GM12878 (cell line): ENCODE measurements at regions not wholly inside any gene's neighbourhood (a gene's known extent, or its start where the extent isn't known, plus 50 kb on each side); places are given as distances from the start of the nearest gene placed in this dataset.

Experiments
- ATAC-seq: fragments of 200-7000 bp; cut with Tn5 transposase; 3 replicates; pipeline ENCODE4 v1.9.1; 2020; ENCODE audit warnings: mild to moderate bottlenecking, moderate library complexity
- BruUV-seq: library from RNA; stranded (reverse); fragments of 400-500 nt; replicated peaks from 2 replicates; lab custom pipeline; 2021; lab: Mats Ljungman, UMichigan
- CTCF ChIA-PET: fragments of 300-600 bp; sonication (Branson Sonifier 250); formaldehyde crosslinking; extraction: SDS; loops from one replicate; lab custom pipeline; 2021; ENCODE audit warnings: inconsistent platforms; lab: Yijun Ruan, JAX
- POLR2A ChIA-PET: fragments of 350-600 bp; formaldehyde crosslinking; extraction: SDS; loops from one replicate; lab custom pipeline; 2021; ENCODE audit warnings: inconsistent platforms; lab: Charles Lee
- RAD21 ChIA-PET: fragments of 300-600 bp; sonication (Branson Sonifier 250); formaldehyde crosslinking; loops from one replicate; lab custom pipeline; 2023; ENCODE audit warnings: antibody characterized with exemption; ENCODE audit not compliant: unreplicated experiment; lab: Charles Lee
- SMC1A ChIA-PET: fragments of 300-600 bp; sonication (Branson Sonifier 250); formaldehyde crosslinking; loops from one replicate; lab custom pipeline; 2023; ENCODE audit not compliant: unreplicated experiment, uncharacterized antibody; lab: Charles Lee
- DNase-seq: peaks from one replicate; pipeline ENCODE4 v3.0.0-alpha.2; 2011; ENCODE audit warnings: low read depth, low spot score
- FAIRE-seq: peaks from 3 replicates; lab custom pipeline; 2011; peaks lifted over from hg19 to GRCh38; lab: Jason Lieb, UNC
- H2AFZ ChIP-seq: 2 replicates; pipeline ENCODE4 v1.6.0; 2011; ENCODE audit warnings: low read depth, low read length, control low read depth; ENCODE audit not compliant: control insufficient read depth
- H3K27ac ChIP-seq: 2 replicates; pipeline ENCODE4 v1.5.1; 2011; ENCODE audit warnings: control low read depth; ENCODE audit not compliant: control insufficient read depth, insufficient read depth
- H3K27me3 ChIP-seq, 2 experiments: replicated peaks in 1 of 2; 2 replicates each; pipeline versions ENCODE4 v1.6.0 to v1.6.1; 2011; ENCODE audit warnings: low read length in 1 of 2; ENCODE audit not compliant: control insufficient read depth in 2 of 2, insufficient read depth in 2 of 2
- H3K36me3 ChIP-seq, 2 experiments: 2 replicates each; pipeline ENCODE4 v1.5.1; 2011; ENCODE audit warnings: low read length in 1 of 2; ENCODE audit not compliant: control insufficient read depth in 2 of 2, insufficient read depth in 2 of 2
- H3K4me1 ChIP-seq: 2 replicates; pipeline ENCODE4 v1.6.1; 2011; ENCODE audit warnings: mild to moderate bottlenecking, low read length, moderate library complexity, mixed read lengths; ENCODE audit not compliant: control insufficient read depth, insufficient read depth
- H3K4me2 ChIP-seq: 2 replicates; pipeline ENCODE4 v1.6.0; 2011; ENCODE audit warnings: control low read depth; ENCODE audit not compliant: control insufficient read depth, insufficient read depth
- H3K4me3 ChIP-seq: fragments of 200-600 bp; sonication (generic); 2 replicates; pipeline ENCODE4 v1.5.1; 2016
- H3K79me2 ChIP-seq: 2 replicates; pipeline ENCODE4 v1.6.0; 2011; ENCODE audit warnings: low read length; ENCODE audit not compliant: control insufficient read depth, insufficient read depth
- H3K9ac ChIP-seq: 2 replicates; pipeline ENCODE4 v1.8.0; 2011; ENCODE audit warnings: low read length, control low read depth, mixed read lengths; ENCODE audit not compliant: control insufficient read depth, insufficient read depth
- H3K9me3 ChIP-seq: replicated peaks from 3 replicates; pipeline ENCODE4 v1.5.1; 2011; ENCODE audit warnings: mild to moderate bottlenecking, low read length; ENCODE audit not compliant: control insufficient read depth, insufficient read depth
- H4K20me1 ChIP-seq: 2 replicates; pipeline ENCODE4 v1.6.0; 2011; ENCODE audit not compliant: control insufficient read depth, insufficient read depth
- BCL11A ChIP-seq: IDR thresholded peaks from 2 replicates; pipeline ENCODE4 v1.6.1; 2011; ENCODE audit warnings: low read depth, low read length
- BCL3 ChIP-seq: IDR thresholded peaks from 2 replicates; pipeline ENCODE4 v1.6.1; 2011; ENCODE audit warnings: borderline replicate concordance, low read depth, mild to moderate bottlenecking, moderate library complexity, low read length; ENCODE audit not compliant: insufficient read depth, poor library complexity, severe bottlenecking
- E4F1 ChIP-seq: fragments of 450-650 bp; IDR thresholded peaks from 2 replicates; pipeline ENCODE4 v1.6.1; 2018; ENCODE audit warnings: borderline replicate concordance, mild to moderate bottlenecking; ENCODE audit not compliant: partially characterized antibody
- EP300 ChIP-seq, 2 experiments: fragments of 150-350 bp in 1 of 2; IDR thresholded peaks; 2 replicates each; pipeline ENCODE4 v1.6.1; 2011 to 2012; ENCODE audit warnings: low read depth in 2 of 2, low read length in 2 of 2, borderline replicate concordance in 1 of 2, improper control_type of control experiment in 1 of 2, inconsistent platforms in 1 of 2; ENCODE audit not compliant: control insufficient read depth in 1 of 2
- EZH2 ChIP-seq: IDR thresholded peaks from 2 replicates; pipeline ENCODE4 v1.6.1; 2012; ENCODE audit warnings: low read depth, mild to moderate bottlenecking, control low read depth, inconsistent platforms, low read length, borderline replicate concordance; ENCODE audit not compliant: control insufficient read depth
- MEF2A ChIP-seq: IDR thresholded peaks from 2 replicates; pipeline ENCODE4 v1.6.1; 2011; ENCODE audit warnings: low read depth, mild to moderate bottlenecking, low read length, moderate library complexity; ENCODE audit not compliant: insufficient read depth
- MEF2B ChIP-seq: fragments of 450-650 bp; IDR thresholded peaks from 2 replicates; pipeline ENCODE4 v1.6.1; 2018; ENCODE audit warnings: mild to moderate bottlenecking, moderate library complexity; ENCODE audit not compliant: partially characterized antibody, poor library complexity, severe bottlenecking
- MTA2 ChIP-seq: fragments of 450-650 bp; IDR thresholded peaks from 2 replicates; pipeline ENCODE4 v1.6.1; 2016; ENCODE audit warnings: low read depth, mild to moderate bottlenecking, moderate library complexity
- MXI1 ChIP-seq: fragments of 150-350 bp; IDR thresholded peaks from 2 replicates; pipeline ENCODE4 v1.6.1; 2011; ENCODE audit warnings: low read depth, mild to moderate bottlenecking, inconsistent platforms, low read length, improper control_type of control experiment
- NFYB ChIP-seq: IDR thresholded peaks from 2 replicates; pipeline ENCODE4 v1.6.1; 2011; ENCODE audit warnings: low read depth, mild to moderate bottlenecking, low read length, improper control_type of control experiment, moderate library complexity; ENCODE audit not compliant: insufficient read depth
- RBBP5 ChIP-seq: fragments of 200-600 bp; sonication (generic); conservative IDR thresholded peaks from 2 replicates; pipeline ENCODE4 v1.6.1; 2016
- RELA ChIP-seq: fragments of 450-650 bp; IDR thresholded peaks from 2 replicates; pipeline ENCODE4 v1.8.0; 2014; ENCODE audit warnings: borderline replicate concordance; ENCODE audit not compliant: partially characterized antibody
- SRF ChIP-seq, 2 experiments: IDR thresholded peaks; 2 replicates each; pipeline ENCODE4 v1.6.1; 2011; ENCODE audit warnings: low read depth in 2 of 2, low read length in 2 of 2, mild to moderate bottlenecking in 1 of 2, moderate library complexity in 1 of 2
- TCF7 ChIP-seq: IDR thresholded peaks from 2 replicates; pipeline ENCODE4 v1.6.1; 2014; ENCODE audit warnings: antibody characterized with exemption, borderline replicate concordance
- USF2 ChIP-seq: IDR thresholded peaks from 2 replicates; pipeline ENCODE4 v1.6.1; 2011; ENCODE audit warnings: low read depth, low read length, improper control_type of control experiment, borderline replicate concordance
- WGBS: methylation state at CpG from one replicate; pipeline ENCODE4 v1.1.6; 2016; ENCODE audit warnings: low lambda C conversion rate; ENCODE audit not compliant: insufficient replicate concordance, insufficient coverage; ENCODE audit errors: missing lambda C conversion rate; 5-methylcytosine and 5-hydroxymethylcytosine counted together
- in situ Hi-C: fragments of 300-500 bp; cut with MboI; formaldehyde crosslinking; loops from 9 replicates; pipeline ENCODE4 v1.14.3; 2018; ENCODE audit warnings: mixed read lengths
- intact Hi-C: fragments of 100-400 bp; cut with micrococcal nuclease; formaldehyde crosslinking; loops from one replicate; pipeline ENCODE4 v1.14.2; 2022; ENCODE audit not compliant: unreplicated experiment
- TF ChIP-seq, protein P1 (sequence below): fragments of 450-650 bp; IDR thresholded peaks from 2 replicates; pipeline ENCODE4 v1.6.1; 2017; ENCODE audit warnings: low read depth, mild to moderate bottlenecking, moderate library complexity
- TF ChIP-seq, protein P2 (sequence below): IDR thresholded peaks from 2 replicates; pipeline ENCODE4 v1.6.1; 2011; ENCODE audit warnings: low read depth, mild to moderate bottlenecking, low read length, moderate library complexity, borderline replicate concordance; ENCODE audit errors: extremely low read depth

DNA sequence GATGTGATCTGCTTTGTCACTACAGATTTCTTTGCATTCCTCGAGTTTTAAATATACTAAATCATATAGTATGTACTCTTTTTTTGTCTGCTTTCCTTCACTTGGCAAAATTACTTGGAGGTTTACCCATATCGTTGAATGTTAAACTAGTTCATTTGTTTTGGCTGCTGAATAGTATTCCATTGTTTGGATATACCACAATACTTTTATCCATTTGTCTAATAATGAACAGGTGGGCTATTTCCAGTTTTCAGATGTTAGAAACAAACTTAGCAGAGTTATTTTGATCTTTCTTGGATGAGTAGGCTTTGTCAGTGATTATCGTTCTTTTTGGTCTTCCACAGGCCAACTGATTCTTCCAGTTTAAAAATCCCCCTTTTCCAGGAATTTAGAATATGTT, 154.0 kb upstream of the TGFBR2 start:
- no peak overlapping the region for H3K4me2 ChIP-seq
- no peaks in the 10 kb centered on the region for H4K20me1 ChIP-seq
- in situ Hi-C loops (no loop called here), intact Hi-C loops (no loop called here)
- 12% methylated on average over 3 of the region's 3 CpGs for WGBS
- H3K4me3 ChIP-seq = no peak overlapping the region
- ChIA-PET SMC1A (no interaction called here), POLR2A (no interaction called here), CTCF (no interaction called here), RAD21 (no interaction called here)
- no peaks in the 10 kb centered on the region for H3K79me2 ChIP-seq
- no peak overlapping the region for H3K27ac ChIP-seq
- DNase-seq (no peak), FAIRE-seq (no peak), ATAC-seq (no peak)
- BruUV-seq = no TSS peak
- no peaks in the 10 kb centered on the region for H3K27me3 ChIP-seq
- H3K9ac ChIP-seq = no peak overlapping the region
- no peaks in the 10 kb centered on the region for H3K36me3 ChIP-seq
- no peak overlapping the region for H2AFZ ChIP-seq
- H3K9me3 ChIP-seq = no peaks in the 10 kb centered on the region
- H3K4me1 ChIP-seq = no peaks in the 10 kb centered on the region
- TF ChIP-seq E4F1 = no peak
- TF ChIP-seq TCF7 = no peak
- TF ChIP-seq RBBP5 = no peak
- TF ChIP-seq USF2 = no peak
- no peak for TF ChIP-seq MXI1
- no peak for TF ChIP-seq RELA
- TF ChIP-seq MEF2B = no peak
- no peak for TF ChIP-seq EZH2
- no peak for TF ChIP-seq SRF (IDR thresholded peaks at IDR 0.05; ENCODE audit: low read depth in 2 of 2, low read length in 2 of 2)
- TF ChIP-seq, protein P1, sequence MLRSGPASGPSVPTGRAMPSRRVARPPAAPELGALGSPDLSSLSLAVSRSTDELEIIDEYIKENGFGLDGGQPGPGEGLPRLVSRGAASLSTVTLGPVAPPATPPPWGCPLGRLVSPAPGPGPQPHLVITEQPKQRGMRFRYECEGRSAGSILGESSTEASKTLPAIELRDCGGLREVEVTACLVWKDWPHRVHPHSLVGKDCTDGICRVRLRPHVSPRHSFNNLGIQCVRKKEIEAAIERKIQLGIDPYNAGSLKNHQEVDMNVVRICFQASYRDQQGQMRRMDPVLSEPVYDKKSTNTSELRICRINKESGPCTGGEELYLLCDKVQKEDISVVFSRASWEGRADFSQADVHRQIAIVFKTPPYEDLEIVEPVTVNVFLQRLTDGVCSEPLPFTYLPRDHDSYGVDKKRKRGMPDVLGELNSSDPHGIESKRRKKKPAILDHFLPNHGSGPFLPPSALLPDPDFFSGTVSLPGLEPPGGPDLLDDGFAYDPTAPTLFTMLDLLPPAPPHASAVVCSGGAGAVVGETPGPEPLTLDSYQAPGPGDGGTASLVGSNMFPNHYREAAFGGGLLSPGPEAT = no peak
- TF ChIP-seq BCL3 = no peak
- TF ChIP-seq NFYB = no peak
- no peak for TF ChIP-seq BCL11A
- no peak for TF ChIP-seq EP300 (IDR thresholded peaks at IDR 0.05; ENCODE audit: borderline replicate concordance in 1 of 2, control insufficient read depth in 1 of 2, low read depth in 2 of 2, low read length in 2 of 2)
- no peak for TF ChIP-seq MTA2
- TF ChIP-seq MEF2A = no peak
- TF ChIP-seq, protein P2, sequence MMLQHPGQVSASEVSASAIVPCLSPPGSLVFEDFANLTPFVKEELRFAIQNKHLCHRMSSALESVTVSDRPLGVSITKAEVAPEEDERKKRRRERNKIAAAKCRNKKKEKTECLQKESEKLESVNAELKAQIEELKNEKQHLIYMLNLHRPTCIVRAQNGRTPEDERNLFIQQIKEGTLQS = no peak
